Caco-2 (cell line): ENCODE measurements at regions not wholly inside any gene's neighbourhood (a gene's known extent, or its start where the extent isn't known, plus 50 kb on each side); places are given as distances from the start of the nearest gene placed in this dataset.

Source experiments
- BruUV-seq: library from RNA; stranded (reverse); fragments of 400-500 nt; replicated peaks from 2 replicates; lab custom pipeline; 2021; lab: Mats Ljungman, UMichigan
- CTCF ChIA-PET: fragments of 300-600 bp; sonication (Branson Sonifier 250); formaldehyde crosslinking; loops from one replicate; lab custom pipeline; 2022; ENCODE audit warnings: antibody characterized with exemption; lab: Charles Lee
- POLR2A ChIA-PET: fragments of 300-600 bp; sonication (Branson Sonifier 250); formaldehyde crosslinking; loops from one replicate; lab custom pipeline; 2022; ENCODE audit warnings: antibody characterized with exemption; lab: Charles Lee
- DNase-seq, 2 experiments: peaks; one replicate each; pipeline versions ENCODE4 v3.0.0 to v3.0.0-alpha.2; 2020 to 2022
- H3K27me3 ChIP-seq: replicated peaks from 2 replicates; pipeline ENCODE4 v1.6.0; 2011; ENCODE audit warnings: low read length; ENCODE audit not compliant: control insufficient read depth, insufficient read depth
- H3K36me3 ChIP-seq: 2 replicates; pipeline ENCODE4 v1.5.1; 2011; ENCODE audit warnings: low read length; ENCODE audit not compliant: control insufficient read depth, insufficient read depth
- H3K4me1 ChIP-seq: fragments of 250-450 bp; sonication (Bioruptor Pico); 2 replicates; pipeline ENCODE4 v1.5.1; 2020; ENCODE audit warnings: mild to moderate bottlenecking
- H3K4me3 ChIP-seq: 2 replicates; pipeline ENCODE4 v1.5.1; 2011; ENCODE audit warnings: low read depth, mild to moderate bottlenecking, control low read depth, low read length
- H3K9me3 ChIP-seq: fragments of 250-450 bp; sonication (Bioruptor Pico); 2 replicates; pipeline ENCODE4 v1.5.1; 2020; ENCODE audit warnings: mild to moderate bottlenecking, moderate library complexity
- H3K27ac Mint-ChIP-seq: one replicate; pipeline ENCODE4 v1.8.0; 2022; ENCODE audit warnings: mixed read lengths; ENCODE audit not compliant: unreplicated experiment
- H3K27me3 Mint-ChIP-seq: one replicate; pipeline ENCODE4 v1.8.0; 2022; ENCODE audit warnings: mixed read lengths; ENCODE audit not compliant: insufficient read depth, unreplicated experiment
- H3K36me3 Mint-ChIP-seq: one replicate; pipeline ENCODE4 v1.8.0; 2022; ENCODE audit warnings: mild to moderate bottlenecking, mixed read lengths; ENCODE audit not compliant: insufficient read depth, unreplicated experiment
- H3K4me1 Mint-ChIP-seq: one replicate; pipeline ENCODE4 v1.8.0; 2022; ENCODE audit warnings: low read depth, mixed read lengths; ENCODE audit not compliant: unreplicated experiment
- H3K4me3 Mint-ChIP-seq: one replicate; pipeline ENCODE4 v1.8.0; 2022; ENCODE audit warnings: mild to moderate bottlenecking, moderate library complexity, mixed read lengths; ENCODE audit not compliant: unreplicated experiment
- H3K9me3 Mint-ChIP-seq: one replicate; pipeline ENCODE4 v1.8.0; 2022; ENCODE audit warnings: mixed read lengths; ENCODE audit not compliant: unreplicated experiment
- CTCF ChIP-seq, 2 experiments: fragments of 200-600 bp in 1 of 2; IDR thresholded peaks; 1 replicate in 1 of 2; 2 replicates in 1 of 2; pipeline versions ENCODE4 v1.5.1 to v1.8.0; 2011 to 2022; ENCODE audit warnings: antibody characterized with exemption in 1 of 2, control low read depth in 1 of 2, inconsistent platforms in 1 of 2, low read depth in 1 of 2, low read length in 1 of 2, mild to moderate bottlenecking in 1 of 2, moderate library complexity in 1 of 2; ENCODE audit not compliant: insufficient read depth in 1 of 2, severe bottlenecking in 1 of 2, unreplicated experiment in 1 of 2
- intact Hi-C: fragments of 100-400 bp; cut with micrococcal nuclease; formaldehyde crosslinking; loops from one replicate; pipeline ENCODE4 v1.10.0; 2022; ENCODE audit not compliant: unreplicated experiment

GRCh38 chr2:181762848-181763247 is 82.5 kb upstream of the NEUROD1 start:
- H3K36me3 Mint-ChIP-seq: no peaks in the 10 kb centered on the region

GRCh38 chr2:181763423-181763822 is 83.1 kb upstream of the NEUROD1 start:
- ChIA-PET CTCF (no interaction called here), POLR2A (interaction anchor here (0.6 kb wide), 1 partner anchor 50 kb away, joined by 7 read pairs; no protein-coding TSS in a partner anchor)
- no peaks in the 10 kb centered on the region for H3K9me3 ChIP-seq
- DNase-seq: no peak
- no peaks in the 10 kb centered on the region for H3K4me1 ChIP-seq
- no peaks in the 10 kb centered on the region for H3K27me3 Mint-ChIP-seq
- no peaks in the 10 kb centered on the region for H3K36me3 ChIP-seq
- H3K27ac Mint-ChIP-seq: no peak overlapping the region
- H3K4me3 Mint-ChIP-seq: no peak overlapping the region
- H3K27me3 ChIP-seq: no peaks in the 10 kb centered on the region
- H3K9me3 Mint-ChIP-seq: no peaks in the 10 kb centered on the region
- H3K4me3 ChIP-seq: no peak overlapping the region
- no peaks in the 10 kb centered on the region for H3K36me3 Mint-ChIP-seq
- no peak for TF ChIP-seq CTCF (IDR thresholded peaks at IDR 0.05; ENCODE audit: insufficient read depth in 1 of 2, low read depth in 1 of 2, low read length in 1 of 2, severe bottlenecking in 1 of 2, unreplicated experiment in 1 of 2)
- no TSS peak for BruUV-seq
- H3K4me1 Mint-ChIP-seq: no peaks in the 10 kb centered on the region
- intact Hi-C loops: no loop called here

More at GRCh38 chr2:181762848-181763247, 82.5 kb upstream of the NEUROD1 start:
- H3K9me3 Mint-ChIP-seq: no peaks in the 10 kb centered on the region
- POLR2A ChIA-PET: interaction anchor here (0.6 kb wide), 1 partner anchor 50 kb away, joined by 7 read pairs; no protein-coding TSS in a partner anchor
- no peaks in the 10 kb centered on the region for H3K36me3 ChIP-seq
- BruUV-seq: no TSS peak
- no peaks in the 10 kb centered on the region for H3K4me1 Mint-ChIP-seq
- H3K27me3 Mint-ChIP-seq: no peaks in the 10 kb centered on the region
- H3K4me1 ChIP-seq: no peaks in the 10 kb centered on the region
- TF ChIP-seq CTCF (IDR thresholded peaks at IDR 0.05; ENCODE audit: insufficient read depth in 1 of 2, low read depth in 1 of 2, low read length in 1 of 2, severe bottlenecking in 1 of 2, unreplicated experiment in 1 of 2): no peak
- no peaks in the 10 kb centered on the region for H3K9me3 ChIP-seq
- no peak overlapping the region for H3K27ac Mint-ChIP-seq
- no peak overlapping the region for H3K4me3 ChIP-seq
- DNase-seq: no peak
- CTCF ChIA-PET: no interaction called here
- intact Hi-C loops: no loop called here
- H3K27me3 ChIP-seq: no peaks in the 10 kb centered on the region
- no peak overlapping the region for H3K4me3 Mint-ChIP-seq

GRCh38 chr2:181764095-181764963 is 84.0 kb upstream of the NEUROD1 start:
- Mint-ChIP-seq H3K4me1 (no peaks in the 10 kb centered on the region), H3K27me3 (no peaks in the 10 kb centered on the region), H3K4me3 (no peak overlapping the region), H3K9me3 (no peaks in the 10 kb centered on the region), H3K36me3 (no peaks in the 10 kb centered on the region), H3K27ac (no peak overlapping the region)
- H3K36me3 ChIP-seq: no peaks in the 10 kb centered on the region
- intact Hi-C loops: no loop called here
- no peaks in the 10 kb centered on the region for H3K27me3 ChIP-seq
- no peak for DNase-seq
- H3K4me1 ChIP-seq: no peaks in the 10 kb centered on the region
- BruUV-seq: no TSS peak
- no peaks in the 10 kb centered on the region for H3K9me3 ChIP-seq
- POLR2A ChIA-PET: no interaction called here
- CTCF ChIA-PET: no interaction called here
- TF ChIP-seq CTCF (IDR thresholded peaks at IDR 0.05; ENCODE audit: insufficient read depth in 1 of 2, low read depth in 1 of 2, low read length in 1 of 2, severe bottlenecking in 1 of 2, unreplicated experiment in 1 of 2): no peak
- no peak overlapping the region for H3K4me3 ChIP-seq
